Breast epithelium (tissue), 3 donors: ENCODE measurements at regions not wholly inside any gene's neighbourhood (a gene's known extent, or its start where the extent isn't known, plus 50 kb on each side); places are given as distances from the start of the nearest gene placed in this dataset.

Source experiments
- POLR2A ChIP-seq: fragments of 450-650 bp; IDR thresholded peaks from one replicate; pipeline ENCODE4 v1.6.1; 2016; ENCODE audit warnings: antibody characterized with exemption, mild to moderate bottlenecking, moderate library complexity
- TF ChIP-seq, protein P1 (sequence below), 3 donors: fragments of 450-650 bp; IDR thresholded peaks; one replicate each; pipeline ENCODE4 v1.5.1; 2016 to 2017; ENCODE audit warnings: antibody characterized with exemption in 3 of 3, mild to moderate bottlenecking in 3 of 3, moderate library complexity in 3 of 3

DNA sequence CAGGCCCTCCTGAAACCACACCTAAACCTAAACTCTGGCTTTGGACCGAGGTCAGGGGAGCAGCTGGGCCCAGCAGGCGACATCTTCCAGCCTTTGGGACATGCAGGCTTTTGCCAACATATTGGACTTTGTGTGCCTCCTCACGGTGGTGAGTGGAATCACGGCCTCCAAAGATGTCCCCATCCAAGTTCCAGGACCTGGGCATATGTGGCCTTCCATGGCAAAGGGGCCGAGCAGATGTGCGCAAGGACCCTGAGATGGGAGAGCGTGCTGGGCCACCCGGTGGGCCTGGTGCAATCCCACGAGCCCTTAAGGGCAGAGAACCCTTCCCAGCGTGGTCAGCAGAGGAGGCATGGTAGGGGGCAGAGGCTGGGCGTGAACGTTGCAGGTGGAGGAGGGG lies 160.8 kb upstream of the C1orf174 start:
- TF ChIP-seq, protein P1, sequence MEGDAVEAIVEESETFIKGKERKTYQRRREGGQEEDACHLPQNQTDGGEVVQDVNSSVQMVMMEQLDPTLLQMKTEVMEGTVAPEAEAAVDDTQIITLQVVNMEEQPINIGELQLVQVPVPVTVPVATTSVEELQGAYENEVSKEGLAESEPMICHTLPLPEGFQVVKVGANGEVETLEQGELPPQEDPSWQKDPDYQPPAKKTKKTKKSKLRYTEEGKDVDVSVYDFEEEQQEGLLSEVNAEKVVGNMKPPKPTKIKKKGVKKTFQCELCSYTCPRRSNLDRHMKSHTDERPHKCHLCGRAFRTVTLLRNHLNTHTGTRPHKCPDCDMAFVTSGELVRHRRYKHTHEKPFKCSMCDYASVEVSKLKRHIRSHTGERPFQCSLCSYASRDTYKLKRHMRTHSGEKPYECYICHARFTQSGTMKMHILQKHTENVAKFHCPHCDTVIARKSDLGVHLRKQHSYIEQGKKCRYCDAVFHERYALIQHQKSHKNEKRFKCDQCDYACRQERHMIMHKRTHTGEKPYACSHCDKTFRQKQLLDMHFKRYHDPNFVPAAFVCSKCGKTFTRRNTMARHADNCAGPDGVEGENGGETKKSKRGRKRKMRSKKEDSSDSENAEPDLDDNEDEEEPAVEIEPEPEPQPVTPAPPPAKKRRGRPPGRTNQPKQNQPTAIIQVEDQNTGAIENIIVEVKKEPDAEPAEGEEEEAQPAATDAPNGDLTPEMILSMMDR (IDR thresholded peaks at IDR 0.05): no peak
- no peak for TF ChIP-seq POLR2A
